A549 (cell line): ENCODE measurements at regions not wholly inside any gene's neighbourhood (a gene's known extent, or its start where the extent isn't known, plus 50 kb on each side); places are given as distances from the start of the nearest gene placed in this dataset.
"Not testable (repeated sequence)": the region's sequence is repeated elsewhere in the genome, so short reads cannot be mapped to it uniquely, and the experiment has no call there.

ENCODE experiments used
- ATAC-seq, 2 experiments: fragments of 200-7000 bp in 1 of 2; fragments of >200 bp in 1 of 2; cut with Nextera tagmentation in 1 of 2; cut with Tn5 transposase in 1 of 2; 3 replicates each; pipeline versions ENCODE4 v1.8.0 to v1.9.1; 2018 to 2020; ENCODE audit warnings: mild to moderate bottlenecking in 1 of 2, moderate library complexity in 1 of 2
- CTCF ChIA-PET: fragments of 300-600 bp; sonication (Branson Sonifier 250); formaldehyde crosslinking; extraction: SDS; loops from one replicate; lab custom pipeline; 2021; ENCODE audit warnings: antibody characterized with exemption, inconsistent platforms; lab: Yijun Ruan, JAX
- POLR2A ChIA-PET: fragments of 350-600 bp; formaldehyde crosslinking; extraction: SDS; loops from one replicate; lab custom pipeline; 2021; ENCODE audit warnings: antibody characterized with exemption, inconsistent platforms; lab: Yijun Ruan, JAX
- DNase-seq, 2 experiments: peaks; one replicate each; pipeline versions ENCODE4 v3.0.0 to v3.0.0-alpha.2; 2011 to 2016; ENCODE audit warnings: low read depth in 1 of 2, low spot score in 1 of 2
- FAIRE-seq: peaks from 2 replicates; lab custom pipeline; 2011; peaks lifted over from hg19 to GRCh38; lab: Jason Lieb, UNC
- H3K27ac ChIP-seq, 2 experiments: fragments of >200 bp; sonication (Bioruptor Twin); formaldehyde crosslinking; 3 replicates each; pipeline ENCODE4 v1.5.1; 2016 to 2017
- H3K4me1 ChIP-seq: fragments of >200 bp; sonication (Bioruptor Twin); formaldehyde crosslinking; 3 replicates; pipeline ENCODE4 v1.6.1; 2016
- H3K4me2 ChIP-seq: fragments of >200 bp; sonication (Bioruptor Twin); formaldehyde crosslinking; 3 replicates; pipeline ENCODE4 v1.6.1; 2016
- H3K4me3 ChIP-seq: fragments of >200 bp; sonication (Bioruptor Twin); formaldehyde crosslinking; 3 replicates; pipeline ENCODE4 v1.5.1; 2016
- H3K9me3 ChIP-seq: fragments of >200 bp; sonication (Bioruptor Twin); formaldehyde crosslinking; 3 replicates; pipeline ENCODE4 v1.6.1; 2016
- BHLHE40 ChIP-seq: IDR thresholded peaks from 2 replicates; pipeline ENCODE4 v1.6.1; 2012; ENCODE audit warnings: low read depth, low read length, inconsistent platforms
- CBX2 ChIP-seq: fragments of 200-600 bp; sonication (generic); IDR thresholded peaks from 2 replicates; pipeline ENCODE4 v1.6.1; 2016; ENCODE audit warnings: low read depth, mild to moderate bottlenecking, borderline replicate concordance
- CEBPB ChIP-seq, 2 experiments: fragments of >200 bp in 1 of 2; sonication (Bioruptor Twin) in 1 of 2; formaldehyde crosslinking in 1 of 2; IDR thresholded peaks; 2 replicates each; pipeline ENCODE4 v1.6.1; 2012 to 2016
- EHF ChIP-seq: fragments of 250-450 bp; sonication (Bioruptor Pico); IDR thresholded peaks from 2 replicates; pipeline ENCODE4 v1.5.0; 2020; ENCODE audit warnings: mild to moderate bottlenecking
- ESRRA ChIP-seq: fragments of 150-350 bp; IDR thresholded peaks from 2 replicates; pipeline ENCODE4 v1.6.1; 2014; ENCODE audit warnings: mild to moderate bottlenecking, low read length, borderline replicate concordance
- FOSB ChIP-seq: fragments of 250-450 bp; sonication (Bioruptor Pico); IDR thresholded peaks from 2 replicates; pipeline ENCODE4 v1.5.0; 2020; ENCODE audit warnings: mild to moderate bottlenecking, moderate library complexity
- GATA3 ChIP-seq: IDR thresholded peaks from 2 replicates; pipeline ENCODE4 v1.6.1; 2012; ENCODE audit warnings: borderline replicate concordance
- HES2 ChIP-seq: fragments of >200 bp; sonication (Bioruptor Twin); formaldehyde crosslinking; IDR thresholded peaks from 2 replicates; pipeline ENCODE4 v1.6.1; 2016
- HEYL ChIP-seq: fragments of 250-450 bp; sonication (Bioruptor Pico); IDR thresholded peaks from 2 replicates; pipeline ENCODE4 v1.8.0; 2021; ENCODE audit warnings: mild to moderate bottlenecking, moderate library complexity
- HMGXB4 ChIP-seq: fragments of 250-450 bp; sonication (Bioruptor Pico); IDR thresholded peaks from 2 replicates; pipeline ENCODE4 v1.5.0; 2021; ENCODE audit warnings: mild to moderate bottlenecking, moderate library complexity, borderline replicate concordance
- HOXB5 ChIP-seq: fragments of 250-450 bp; sonication (Bioruptor Pico); IDR thresholded peaks from 2 replicates; pipeline ENCODE4 v1.5.0; 2020; ENCODE audit warnings: mild to moderate bottlenecking, moderate library complexity
- JUN ChIP-seq, 2 experiments: fragments of >200 bp; sonication (Bioruptor Twin); formaldehyde crosslinking; IDR thresholded peaks; 2 replicates in 1 of 2; 3 replicates in 1 of 2; pipeline ENCODE4 v1.6.1; 2016 to 2017
- MAFK ChIP-seq: fragments of 450-650 bp; IDR thresholded peaks from 2 replicates; pipeline ENCODE4 v1.6.1; 2014; ENCODE audit not compliant: partially characterized antibody
- MAZ ChIP-seq: fragments of 150-350 bp; IDR thresholded peaks from 2 replicates; pipeline ENCODE4 v1.6.1; 2014; ENCODE audit warnings: antibody characterized with exemption, low read depth, low read length, borderline replicate concordance
- NFE2L2 ChIP-seq: fragments of 150-350 bp; conservative IDR thresholded peaks from 2 replicates; pipeline ENCODE4 v1.6.1; 2014; ENCODE audit warnings: low read length
- NPAS2 ChIP-seq: fragments of 250-450 bp; sonication (Bioruptor Pico); IDR thresholded peaks from 2 replicates; pipeline ENCODE4 v1.8.0; 2022; ENCODE audit warnings: mild to moderate bottlenecking, moderate library complexity, borderline replicate concordance
- PBX3 ChIP-seq: IDR thresholded peaks from 2 replicates; pipeline ENCODE4 v1.6.1; 2012
- PHF8 ChIP-seq: fragments of 200-600 bp; sonication (generic); IDR thresholded peaks from 2 replicates; pipeline ENCODE4 v1.6.1; 2016; ENCODE audit warnings: low read depth, mild to moderate bottlenecking, antibody characterized with exemption, moderate library complexity, borderline replicate concordance
- POLR2AphosphoS2 ChIP-seq: conservative IDR thresholded peaks from 2 replicates; pipeline ENCODE4 v1.6.1; 2012; ENCODE audit warnings: low read length, improper control_type of control experiment, inconsistent platforms
- RAD21 ChIP-seq, 2 experiments: fragments of >200 bp in 1 of 2; sonication (Bioruptor Twin) in 1 of 2; formaldehyde crosslinking in 1 of 2; IDR thresholded peaks in 1 of 2; conservative IDR thresholded peaks in 1 of 2; 2 replicates in 1 of 2; 3 replicates in 1 of 2; pipeline ENCODE4 v1.6.1; 2012 to 2018; ENCODE audit warnings: inconsistent platforms in 1 of 2
- RNF2 ChIP-seq: fragments of 200-600 bp; sonication (generic); IDR thresholded peaks from 2 replicates; pipeline ENCODE4 v1.6.1; 2016; ENCODE audit warnings: low read depth, mild to moderate bottlenecking, antibody characterized with exemption, moderate library complexity, borderline replicate concordance
- SREBF2 ChIP-seq: fragments of 450-650 bp; IDR thresholded peaks from 2 replicates; pipeline ENCODE4 v1.6.1; 2014; ENCODE audit warnings: mild to moderate bottlenecking, moderate library complexity
- TFCP2L1 ChIP-seq: fragments of 250-450 bp; sonication (Bioruptor Pico); IDR thresholded peaks from 2 replicates; pipeline ENCODE4 v1.5.0; 2021; ENCODE audit warnings: mild to moderate bottlenecking
- TP53 ChIP-seq: fragments of 250-450 bp; sonication (Bioruptor Pico); IDR thresholded peaks from 2 replicates; pipeline ENCODE4 v1.5.0; 2021; ENCODE audit warnings: mild to moderate bottlenecking, moderate library complexity
- ZC3H11A ChIP-seq: fragments of 450-650 bp; IDR thresholded peaks from 2 replicates; pipeline ENCODE4 v1.6.1; 2014; ENCODE audit warnings: antibody characterized with exemption, mild to moderate bottlenecking
- ZFP36 ChIP-seq: fragments of 450-650 bp; IDR thresholded peaks from 2 replicates; pipeline ENCODE4 v1.6.1; 2014; ENCODE audit warnings: borderline replicate concordance; ENCODE audit not compliant: partially characterized antibody
- ZNF302 ChIP-seq: fragments of 250-450 bp; sonication (Bioruptor Pico); IDR thresholded peaks from 2 replicates; pipeline ENCODE4 v1.9.0; 2021; ENCODE audit warnings: inconsistent platforms, mild to moderate bottlenecking, moderate library complexity
- WGBS: methylation state at CpG from one replicate; pipeline ENCODE4 v1.1.6; 2017; ENCODE audit errors: missing lambda C conversion rate; 5-methylcytosine and 5-hydroxymethylcytosine counted together

GRCh38 chr5:126683912-126684311 lies 83.2 kb downstream of the PHAX start:
- no peak for ATAC-seq
- H3K4me1 ChIP-seq: peaks cover 7% of the 10 kb centered on the region; the same call in 1 of the 3 replicates
- TF ChIP-seq NFE2L2 (no peak), HOXB5 (CRISPR knock-in tag) (no peak), MAFK (no peak), RAD21 (conservative IDR thresholded peaks at IDR 0.05 in 1 of 2, IDR thresholded peaks at IDR 0.05 in 1 of 2) (no peak), PBX3 (no peak), TFCP2L1 (CRISPR knock-in tag) (no peak), HES2 (no peak), PHF8 (no peak), TP53 (no peak), FOSB (CRISPR knock-in tag) (no peak), HMGXB4 (CRISPR knock-in tag) (no peak), BHLHE40 (no peak), CEBPB (IDR thresholded peaks at IDR 0.05) (no peak), JUN (IDR thresholded peaks at IDR 0.05) (no peak)
- TF ChIP-seq, all 56 proteins: peak for 0
- WGBS: 55% methylated on average over 2 of the region's 2 CpGs
- FAIRE-seq (no peak), DNase-seq (no peak)
- Histone ChIP-seq H3K4me3 (no peak overlapping the region), H3K4me2 (no peak overlapping the region), H3K9me3 (no peaks in the 10 kb centered on the region), H3K27ac (no peak overlapping the region)
- CTCF ChIA-PET: interaction anchor here (0.6 to 2.3 kb wide), 4 partner anchors 8 to 128 kb away, joined by 3 to 7 read pairs (median 3); partner anchors contain the start of gene LMNB1
- POLR2A ChIA-PET: no interaction called here

GRCh38 chr5:126684656-126685442 lies 84.1 kb downstream of the PHAX start:
- CTCF ChIA-PET: interaction anchor here (0.6 to 2.8 kb wide), 5 partner anchors 8 to 95 kb away, joined by 3 to 14 read pairs (median 3); partner anchors contain the start of gene LMNB1
- H3K4me1 ChIP-seq, DNase-seq, FAIRE-seq, H3K4me3 ChIP-seq, ATAC-seq, H3K27ac ChIP-seq, H3K4me2 ChIP-seq, H3K9me3 ChIP-seq, POLR2A ChIA-PET: not testable (repeated sequence)
- WGBS: 83% methylated on average over 13 of the region's 13 CpGs

GRCh38 chr5:126686451-126687126 lies 85.8 kb downstream of the PHAX start:
- TF ChIP-seq NPAS2 (CRISPR knock-in tag) (no peak), RNF2 (no peak), CBX2 (no peak), EHF (no peak), MAFK (no peak), TFCP2L1 (CRISPR knock-in tag) (no peak), HEYL (no peak), ZC3H11A (no peak), MAZ (no peak), NFE2L2 (no peak), ZNF302 (CRISPR knock-in tag) (no peak), TP53 (no peak), HES2 (no peak), GATA3 (no peak), ZFP36 (no peak), JUN (IDR thresholded peaks at IDR 0.05) (no peak), SREBF2 (no peak), POLR2AphosphoS2 (no peak), ESRRA (no peak)
- POLR2A ChIA-PET: no interaction called here
- Histone ChIP-seq H3K4me1 (no peaks in the 10 kb centered on the region), H3K27ac (no peak overlapping the region), H3K4me2 (no peak overlapping the region), H3K9me3 (no peaks in the 10 kb centered on the region), H3K4me3 (no peak overlapping the region)
- WGBS: 36% methylated on average over 1 of the region's 1 CpG
- FAIRE-seq (no peak), DNase-seq (no peak), ATAC-seq (no peak)
- CTCF ChIA-PET: interaction anchor here (1.2 to 3.1 kb wide), 3 partner anchors 10 to 94 kb away, joined by 3 to 19 read pairs (median 14); no protein-coding TSS in a partner anchor
